Left lung (tissue), 4 donors: ENCODE measurements at regions not wholly inside any gene's neighbourhood (a gene's known extent, or its start where the extent isn't known, plus 50 kb on each side); places are given as distances from the start of the nearest gene placed in this dataset.
"Not testable (repeated sequence)": the region's sequence is repeated elsewhere in the genome, so short reads cannot be mapped to it uniquely, and the experiment has no call there.

Experiments used
- ATAC-seq: fragments of 200-7000 bp; cut with Tn5 transposase; one replicate; pipeline ENCODE4 v1.9.1; 2020; ENCODE audit warnings: moderate library complexity
- DNase-seq, 4 donors: peaks; one replicate each; pipeline ENCODE4 v3.0.0-alpha.2; 2013 to 2020
- H3K27ac ChIP-seq, 2 donors: fragments of 200-600 bp; sonication (generic) in 1 of 2; one replicate each; pipeline versions ENCODE4 v1.5.0 to v1.8.0; 2020 to 2021
- H3K27me3 ChIP-seq, 2 donors: fragments of 200-600 bp; sonication (generic) in 1 of 2; one replicate each; pipeline versions ENCODE4 v1.5.0 to v1.8.0; 2020 to 2021
- H3K36me3 ChIP-seq, 2 donors: fragments of 200-600 bp; sonication (generic) in 1 of 2; one replicate each; pipeline versions ENCODE4 v1.5.0 to v1.8.0; 2020 to 2021
- H3K4me1 ChIP-seq, 2 donors: fragments of 200-600 bp; one replicate each; pipeline ENCODE4 v1.8.0; 2021
- H3K4me3 ChIP-seq, 2 donors: fragments of 200-600 bp; sonication (generic) in 1 of 2; one replicate each; pipeline versions ENCODE4 v1.5.0 to v1.8.0; 2020 to 2021; ENCODE audit warnings: mild to moderate bottlenecking in 1 of 2
- H3K9me3 ChIP-seq, 2 donors: fragments of 200-600 bp; sonication (generic) in 1 of 2; one replicate each; pipeline versions ENCODE4 v1.5.0 to v1.8.0; 2020 to 2021
- intact Hi-C, 2 donors: fragments of 100-400 bp; cut with DNase I; formaldehyde crosslinking; loops; one replicate each; pipeline versions ENCODE4 v1.11.2 to v1.14.2; 2022
- TF ChIP-seq, protein P1 (sequence below), 2 donors: fragments of 200-600 bp; sonication (generic) in 1 of 2; IDR thresholded peaks; one replicate each; pipeline versions ENCODE4 v1.5.0 to v1.8.0; 2021; ENCODE audit warnings: antibody characterized with exemption in 2 of 2
- donor health status: DM: no; HTN: yes; CAD: no.
- donor health status: DM: no; HTN: no; CAD: no.

DNA sequence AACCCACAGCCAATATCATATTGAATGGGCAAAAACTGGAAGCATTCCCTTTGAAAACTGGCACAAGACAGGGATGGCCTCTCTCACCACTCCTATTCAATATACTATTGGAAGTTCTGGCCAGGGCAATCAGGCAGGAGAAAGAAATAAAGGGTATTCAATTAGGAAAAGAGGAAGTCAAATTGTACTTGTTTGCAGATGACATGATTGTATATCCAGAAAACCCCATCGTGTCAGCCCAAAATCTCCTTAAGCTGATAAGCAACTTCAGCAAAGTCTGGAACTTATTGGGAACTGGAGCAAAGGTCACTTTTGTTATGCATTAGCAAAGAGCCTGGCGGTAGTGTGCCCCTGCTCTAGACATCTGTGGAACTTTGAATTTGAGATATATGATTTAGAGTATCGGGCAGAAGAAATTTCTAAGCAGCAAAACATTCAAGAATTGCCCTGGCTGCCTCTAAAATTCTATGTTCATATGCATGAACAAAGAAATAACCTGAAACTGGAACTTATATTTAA is 53.4 kb upstream of the PSMA1 start:
- H3K9me3 ChIP-seq, DNase-seq, H3K27ac ChIP-seq, ATAC-seq, H3K27me3 ChIP-seq, H3K36me3 ChIP-seq, intact Hi-C loops, H3K4me3 ChIP-seq: not testable (repeated sequence)
- H3K4me1 ChIP-seq = peaks cover 0 to 12% of the 10 kb centered on the region in 2 donors

DNA sequence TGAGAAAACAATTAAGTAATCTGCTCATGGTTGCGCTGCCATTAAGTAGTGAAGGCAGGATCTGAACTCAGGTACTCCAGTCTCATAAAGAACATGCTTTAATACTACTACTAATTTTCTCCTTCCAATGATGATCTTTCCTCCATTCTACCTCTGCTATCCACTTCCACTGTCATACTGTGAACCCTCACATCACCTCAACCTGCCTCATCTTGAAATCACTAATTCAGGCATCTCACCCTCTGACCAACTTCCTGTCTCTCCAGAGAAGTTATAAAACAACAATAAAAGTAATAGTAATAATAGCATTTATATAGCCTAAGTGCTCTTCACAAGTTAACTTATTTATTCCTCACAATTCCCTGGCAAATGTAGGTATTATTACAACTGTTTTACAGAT is 57.1 kb upstream of the PSMA1 start:
- H3K27ac ChIP-seq = no peak overlapping the region
- no peaks in the 10 kb centered on the region for H3K36me3 ChIP-seq
- ATAC-seq = no peak
- H3K4me3 ChIP-seq = no peak overlapping the region
- no peaks in the 10 kb centered on the region for H3K9me3 ChIP-seq
- TF ChIP-seq, protein P1, sequence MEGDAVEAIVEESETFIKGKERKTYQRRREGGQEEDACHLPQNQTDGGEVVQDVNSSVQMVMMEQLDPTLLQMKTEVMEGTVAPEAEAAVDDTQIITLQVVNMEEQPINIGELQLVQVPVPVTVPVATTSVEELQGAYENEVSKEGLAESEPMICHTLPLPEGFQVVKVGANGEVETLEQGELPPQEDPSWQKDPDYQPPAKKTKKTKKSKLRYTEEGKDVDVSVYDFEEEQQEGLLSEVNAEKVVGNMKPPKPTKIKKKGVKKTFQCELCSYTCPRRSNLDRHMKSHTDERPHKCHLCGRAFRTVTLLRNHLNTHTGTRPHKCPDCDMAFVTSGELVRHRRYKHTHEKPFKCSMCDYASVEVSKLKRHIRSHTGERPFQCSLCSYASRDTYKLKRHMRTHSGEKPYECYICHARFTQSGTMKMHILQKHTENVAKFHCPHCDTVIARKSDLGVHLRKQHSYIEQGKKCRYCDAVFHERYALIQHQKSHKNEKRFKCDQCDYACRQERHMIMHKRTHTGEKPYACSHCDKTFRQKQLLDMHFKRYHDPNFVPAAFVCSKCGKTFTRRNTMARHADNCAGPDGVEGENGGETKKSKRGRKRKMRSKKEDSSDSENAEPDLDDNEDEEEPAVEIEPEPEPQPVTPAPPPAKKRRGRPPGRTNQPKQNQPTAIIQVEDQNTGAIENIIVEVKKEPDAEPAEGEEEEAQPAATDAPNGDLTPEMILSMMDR (IDR thresholded peaks at IDR 0.05) = no peak
- H3K4me1 ChIP-seq = peaks cover 0 to 26% of the 10 kb centered on the region in 2 donors
- H3K27me3 ChIP-seq = no peaks in the 10 kb centered on the region
- no peak for DNase-seq
- intact Hi-C loops = no loop called here

DNA sequence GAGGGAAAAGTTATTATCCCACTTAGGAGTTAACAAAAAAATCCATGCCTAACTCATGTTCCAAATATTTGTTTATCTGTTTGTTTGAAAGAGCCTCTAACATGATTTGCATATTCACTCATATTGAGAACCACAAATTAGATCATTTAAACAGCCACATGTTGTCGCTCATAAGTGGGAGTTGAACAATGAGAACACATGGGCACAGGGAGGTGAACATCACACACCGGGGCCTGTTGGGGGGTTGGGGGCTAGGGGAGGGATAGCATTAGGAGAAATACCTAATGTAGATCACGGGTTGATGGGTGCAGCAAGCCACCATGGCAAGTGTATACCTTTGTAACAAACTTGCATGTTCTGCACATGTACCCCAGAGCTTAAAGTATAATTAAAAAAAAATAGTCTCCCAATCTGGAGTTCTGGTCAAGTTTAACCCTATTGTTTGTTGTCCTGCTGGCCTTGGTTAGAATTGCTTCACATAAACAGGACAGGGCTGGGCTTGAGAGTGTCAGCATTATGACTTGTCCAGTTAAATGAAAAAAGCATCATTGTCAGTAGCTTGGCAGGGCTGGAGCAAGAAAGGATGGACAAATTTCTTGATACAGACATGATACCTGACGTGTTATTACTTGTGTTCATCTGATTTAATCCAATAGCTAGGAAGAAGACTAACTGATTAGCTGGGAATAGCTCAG is 57.8 kb upstream of the PSMA1 start:
- no peak for ATAC-seq
- Histone ChIP-seq H3K9me3 (no peaks in the 10 kb centered on the region), H3K4me3 (no peak overlapping the region), H3K27me3 (no peaks in the 10 kb centered on the region), H3K27ac (peak overlapping the region in 1 of 2 donors; percentile 85), H3K4me1 (peaks cover 0 to 26% of the 10 kb centered on the region in 2 donors), H3K36me3 (no peaks in the 10 kb centered on the region)
- intact Hi-C loops = no loop called here
- no peak for DNase-seq
- TF ChIP-seq, protein P1 (IDR thresholded peaks at IDR 0.05) = peak in 1 of 2 donors; percentile 11

DNA sequence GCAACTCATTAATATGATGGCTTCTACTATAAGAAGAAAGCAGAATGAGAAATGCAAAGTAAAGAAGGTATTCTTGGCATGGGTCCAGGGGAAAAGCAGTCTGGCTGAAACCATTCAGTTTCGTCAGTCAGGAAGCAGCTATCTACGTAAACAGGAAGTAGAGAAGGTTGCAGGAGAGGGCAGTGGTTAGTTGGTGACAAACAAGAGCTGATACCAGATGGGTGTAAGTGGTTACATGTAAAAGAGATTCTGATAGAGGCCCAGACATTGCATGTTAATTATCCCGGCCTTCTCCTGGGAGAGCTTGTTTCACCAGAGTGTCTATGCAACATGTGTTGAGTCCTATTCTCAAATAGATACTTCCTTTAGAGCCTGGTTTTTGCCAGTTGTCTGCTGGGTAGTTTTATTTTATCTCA is 58.4 kb upstream of the PSMA1 start:
- H3K27me3 ChIP-seq = no peaks in the 10 kb centered on the region
- H3K4me3 ChIP-seq = no peak overlapping the region
- peak overlapping the region; percentile 28 to 85 for H3K27ac ChIP-seq
- ATAC-seq (peak; percentile 70), DNase-seq (peak in 1 of 4 donors; percentile 41)
- no peaks in the 10 kb centered on the region for H3K36me3 ChIP-seq
- intact Hi-C loops = no loop called here
- TF ChIP-seq, protein P1 (IDR thresholded peaks at IDR 0.05) = no peak
- no peaks in the 10 kb centered on the region for H3K9me3 ChIP-seq
- H3K4me1 ChIP-seq = peaks cover 0 to 26% of the 10 kb centered on the region in 2 donors

DNA sequence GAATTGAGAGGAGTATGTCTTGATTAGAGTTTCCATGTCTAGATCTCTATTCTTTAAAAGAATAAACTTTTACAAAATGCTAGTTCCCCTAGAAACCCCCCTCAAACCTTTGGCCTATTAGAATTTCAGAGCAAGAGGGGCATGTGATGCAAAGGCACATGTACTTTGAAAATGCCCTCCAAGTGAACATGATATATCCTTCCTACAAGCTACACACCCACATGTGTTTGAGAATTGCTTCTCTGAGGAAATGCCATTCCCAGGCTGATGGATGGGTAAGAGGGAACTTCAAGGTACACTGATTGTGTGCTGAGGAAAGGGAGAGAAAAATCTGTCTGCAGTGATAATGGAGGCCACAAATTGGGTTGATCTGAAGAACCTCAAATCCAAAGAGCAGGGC is 59.5 kb upstream of the PSMA1 start:
- H3K27me3 ChIP-seq = no peaks in the 10 kb centered on the region
- ATAC-seq = no peak
- no peak overlapping the region for H3K4me3 ChIP-seq
- TF ChIP-seq, protein P1 (IDR thresholded peaks at IDR 0.05) = no peak
- H3K27ac ChIP-seq = peak overlapping the region; percentile 28 to 85
- H3K9me3 ChIP-seq = no peaks in the 10 kb centered on the region
- intact Hi-C loops = no loop called here
- peaks cover 0 to 26% of the 10 kb centered on the region in 2 donors for H3K4me1 ChIP-seq
- H3K36me3 ChIP-seq = no peaks in the 10 kb centered on the region
- no peak for DNase-seq
